PFSK-1 (cell line): ENCODE measurements at regions not wholly inside any gene's neighbourhood (a gene's known extent, or its start where the extent isn't known, plus 50 kb on each side); places are given as distances from the start of the nearest gene placed in this dataset.
A peak's percentile ranks its signal among the peaks of the same experiment; 100 is the strongest.

Source experiments
- FOXP2 ChIP-seq: optimal IDR thresholded peaks from 2 replicates; pipeline ENCODE3; 2011; ENCODE audit warnings: borderline replicate concordance, control low read depth, inconsistent platforms; ENCODE audit not compliant: insufficient read depth; ENCODE audit errors: extremely low read length, extremely low read depth
- POLR2AphosphoS5 ChIP-seq: IDR thresholded peaks from 2 replicates; pipeline ENCODE4 v1.6.1; 2012; ENCODE audit warnings: low read depth, mild to moderate bottlenecking, control low read depth, low read length, moderate library complexity
- REST ChIP-seq, 2 experiments: IDR thresholded peaks; 2 replicates each; pipeline versions ENCODE4 v1.6.1 to v1.8.0; 2011 to 2012; ENCODE audit warnings: low read depth in 2 of 2, low read length in 2 of 2, control low read depth in 1 of 2, inconsistent platforms in 1 of 2, mild to moderate bottlenecking in 1 of 2, moderate library complexity in 1 of 2; ENCODE audit not compliant: insufficient read depth in 1 of 2
- SIN3A ChIP-seq: IDR thresholded peaks from 2 replicates; pipeline ENCODE4 v1.6.1; 2012; ENCODE audit warnings: mild to moderate bottlenecking, low read length, moderate library complexity, borderline replicate concordance; ENCODE audit not compliant: insufficient read depth
- TAF1 ChIP-seq: IDR thresholded peaks from 2 replicates; pipeline ENCODE4 v1.6.1; 2012; ENCODE audit warnings: low read length, control low read depth, borderline replicate concordance; ENCODE audit not compliant: insufficient read depth

GRCh38 chr2:150019063-150019462 lies 431.5 kb upstream of the MMADHC start:
- TF ChIP-seq REST (IDR thresholded peaks at IDR 0.05; ENCODE audit: insufficient read depth in 1 of 2, low read depth in 2 of 2, low read length in 2 of 2) (0 out of 4 replicates have a peak, but pooled peaks of 1 of the 2 experiments have one; percentile 52), TAF1 (no peak)

DNA sequence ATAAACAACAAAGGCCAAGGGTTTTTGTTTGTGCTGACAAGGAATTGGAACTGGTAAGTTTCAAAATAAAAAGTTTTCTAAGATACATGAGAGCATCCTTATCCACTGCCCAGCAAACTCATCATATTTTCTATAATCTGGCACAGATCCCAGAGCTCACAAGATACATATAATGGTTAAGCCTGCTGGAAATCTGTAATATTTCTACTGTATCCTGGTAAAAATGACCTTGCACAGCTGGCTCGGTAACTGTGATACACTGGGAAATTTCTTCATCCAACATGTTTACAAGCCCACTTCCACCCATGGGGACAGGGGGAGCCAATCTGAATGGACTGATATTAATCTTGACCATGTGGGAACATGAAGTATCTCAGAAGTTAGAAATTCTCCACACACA lies 425.4 kb upstream of the MMADHC start:
- TF ChIP-seq SIN3A = no peak
- no peak for TF ChIP-seq FOXP2
- TF ChIP-seq POLR2AphosphoS5 = no peak
- TF ChIP-seq REST (IDR thresholded peaks at IDR 0.05; ENCODE audit: insufficient read depth in 1 of 2, low read depth in 2 of 2, low read length in 2 of 2) = no peak
- no peak for TF ChIP-seq TAF1

DNA sequence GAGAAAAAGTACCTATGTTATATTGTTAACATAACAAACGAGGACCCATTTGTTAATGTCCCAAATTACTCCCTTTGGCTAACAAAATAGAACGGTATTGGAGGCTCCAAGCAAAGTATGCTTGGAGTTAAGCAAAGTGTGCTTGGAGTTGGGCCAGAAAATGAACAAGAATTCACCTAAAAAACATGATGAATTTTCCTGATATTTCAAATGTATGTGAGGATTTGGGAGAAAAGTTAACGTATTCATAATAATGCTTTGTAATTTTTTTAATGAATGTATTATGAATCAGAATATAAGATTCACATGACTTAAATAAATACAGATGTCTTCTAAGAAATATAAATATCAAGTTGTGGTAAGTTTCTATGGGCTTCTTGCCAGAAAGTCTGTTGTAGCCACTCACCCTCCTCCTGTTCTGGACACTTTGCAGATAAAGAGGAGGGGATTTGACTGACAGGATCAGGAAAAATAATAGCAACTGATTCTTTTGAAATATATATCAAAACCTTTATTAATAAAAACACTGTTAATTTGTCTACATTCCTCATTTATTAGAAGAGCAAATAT lies 423.7 kb upstream of the MMADHC start:
- TF ChIP-seq SIN3A = no peak
- TF ChIP-seq TAF1 = no peak
- no peak for TF ChIP-seq REST (IDR thresholded peaks at IDR 0.05; ENCODE audit: insufficient read depth in 1 of 2, low read depth in 2 of 2, low read length in 2 of 2)
- TF ChIP-seq POLR2AphosphoS5 = no peak
- TF ChIP-seq FOXP2 = no peak

GRCh38 chr2:150008901-150009300 lies 421.3 kb upstream of the MMADHC start:
- no peak for TF ChIP-seq FOXP2

DNA sequence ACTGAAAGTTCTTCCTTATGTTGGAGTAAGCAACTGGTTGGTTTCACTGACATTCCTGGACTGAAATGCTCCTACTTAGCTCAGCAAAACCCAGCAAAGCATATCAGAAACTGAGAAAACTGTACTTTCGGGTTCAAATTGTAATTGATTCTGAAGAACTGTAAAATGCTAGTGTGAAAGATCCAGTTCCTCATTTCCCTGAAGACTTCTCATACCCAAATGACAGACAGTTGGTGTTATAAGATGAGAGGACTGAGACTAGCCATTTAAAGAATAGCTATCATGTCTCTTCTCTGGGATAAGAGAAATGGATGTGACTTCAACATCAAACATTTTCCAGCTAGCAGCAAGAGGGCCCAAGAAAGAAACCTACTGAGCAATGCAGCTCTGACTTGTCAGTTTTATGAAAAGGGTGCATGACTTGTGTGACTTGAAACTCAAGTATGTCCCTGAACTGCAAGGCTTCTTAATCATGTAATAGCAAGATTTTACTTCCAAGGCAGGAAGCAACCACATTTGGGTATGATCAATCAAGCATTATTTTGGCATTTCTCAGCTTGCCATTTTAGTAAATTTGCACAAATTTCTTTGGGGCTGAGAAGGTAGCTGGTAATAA lies 420.3 kb upstream of the MMADHC start:
- TF ChIP-seq TAF1 (no peak), REST (IDR thresholded peaks at IDR 0.05; ENCODE audit: insufficient read depth in 1 of 2, low read depth in 2 of 2, low read length in 2 of 2) (no peak)

GRCh38 chr2:150006591-150006990 lies 419.0 kb upstream of the MMADHC start:
- no peak for TF ChIP-seq SIN3A
- TF ChIP-seq TAF1 = no peak
- no peak for TF ChIP-seq POLR2AphosphoS5
